Kidney (tissue), 13 donors: ENCODE measurements at regions not wholly inside any gene's neighbourhood (a gene's known extent, or its start where the extent isn't known, plus 50 kb on each side); places are given as distances from the start of the nearest gene placed in this dataset.
"Not testable (repeated sequence)": the region's sequence is repeated elsewhere in the genome, so short reads cannot be mapped to it uniquely, and the experiment has no call there.

ENCODE experiments used
- DNase-seq, 5 donors: peaks; one replicate each; pipeline ENCODE4 v3.0.0-alpha.2; 2013 to 2020
- FAIRE-seq: peaks from 2 replicates; lab custom pipeline; 2012; peaks lifted over from hg19 to GRCh38; lab: Jason Lieb, UNC
- H3K27ac ChIP-seq, 2 donors: one replicate each; pipeline ENCODE4 v1.7.0; 2013; ENCODE audit warnings: low read depth in 2 of 2, low read length in 2 of 2, inconsistent platforms in 1 of 2
- H3K27me3 ChIP-seq: one replicate; pipeline ENCODE4 v1.7.1; 2013; ENCODE audit warnings: low read length, inconsistent platforms; ENCODE audit not compliant: control insufficient read depth, insufficient read depth
- H3K36me3 ChIP-seq, 3 donors: one replicate each; pipeline versions ENCODE4 v1.7.0 to v1.7.1; 2013; ENCODE audit warnings: low read length in 3 of 3, control low read depth in 1 of 3, inconsistent platforms in 1 of 3; ENCODE audit not compliant: insufficient read depth in 3 of 3, control insufficient read depth in 2 of 3
- H3K4me1 ChIP-seq, 3 donors: one replicate each; pipeline versions ENCODE4 v1.7.0 to v1.7.1; 2013; ENCODE audit warnings: low read length in 3 of 3, inconsistent platforms in 1 of 3, low read depth in 1 of 3; ENCODE audit not compliant: control insufficient read depth in 2 of 3, insufficient read depth in 2 of 3
- H3K4me3 ChIP-seq, 3 donors: one replicate each; pipeline versions ENCODE4 v1.7.0 to v1.8.1; 2013; ENCODE audit warnings: low read length in 3 of 3, control low read depth in 1 of 3, inconsistent platforms in 1 of 3
- H3K9ac ChIP-seq, 3 donors: one replicate each; pipeline versions ENCODE4 v1.7.0 to v1.7.1; 2013; ENCODE audit warnings: low read length in 3 of 3, control low read depth in 1 of 3, inconsistent platforms in 1 of 3
- H3K9me3 ChIP-seq, 3 donors: one replicate each; pipeline versions ENCODE4 v1.7.0 to v1.7.1; 2013; ENCODE audit warnings: low read length in 3 of 3, control low read depth in 1 of 3, inconsistent platforms in 1 of 3; ENCODE audit not compliant: control insufficient read depth in 2 of 3, insufficient read depth in 1 of 3
- CTCF ChIP-seq: IDR thresholded peaks from 3 replicates; pipeline ENCODE4 v1.5.1; 2012; ENCODE audit warnings: mild to moderate bottlenecking, moderate library complexity, borderline replicate concordance; ENCODE audit not compliant: insufficient read depth; ENCODE audit errors: extremely low read depth
- intact Hi-C: fragments of 100-400 bp; cut with DNase I; formaldehyde crosslinking; loops from one replicate; pipeline ENCODE4 v1.11.1; 2022
- donor health status: control.
- donor health status: control.
- donor health status: control.
- donor health status: control.
- donor health status: control.
- donor health status: DM: yes; HTN: yes; CAD: no.
- donor health status: Normal renal cell carcinoma (clear cell type).

DNA sequence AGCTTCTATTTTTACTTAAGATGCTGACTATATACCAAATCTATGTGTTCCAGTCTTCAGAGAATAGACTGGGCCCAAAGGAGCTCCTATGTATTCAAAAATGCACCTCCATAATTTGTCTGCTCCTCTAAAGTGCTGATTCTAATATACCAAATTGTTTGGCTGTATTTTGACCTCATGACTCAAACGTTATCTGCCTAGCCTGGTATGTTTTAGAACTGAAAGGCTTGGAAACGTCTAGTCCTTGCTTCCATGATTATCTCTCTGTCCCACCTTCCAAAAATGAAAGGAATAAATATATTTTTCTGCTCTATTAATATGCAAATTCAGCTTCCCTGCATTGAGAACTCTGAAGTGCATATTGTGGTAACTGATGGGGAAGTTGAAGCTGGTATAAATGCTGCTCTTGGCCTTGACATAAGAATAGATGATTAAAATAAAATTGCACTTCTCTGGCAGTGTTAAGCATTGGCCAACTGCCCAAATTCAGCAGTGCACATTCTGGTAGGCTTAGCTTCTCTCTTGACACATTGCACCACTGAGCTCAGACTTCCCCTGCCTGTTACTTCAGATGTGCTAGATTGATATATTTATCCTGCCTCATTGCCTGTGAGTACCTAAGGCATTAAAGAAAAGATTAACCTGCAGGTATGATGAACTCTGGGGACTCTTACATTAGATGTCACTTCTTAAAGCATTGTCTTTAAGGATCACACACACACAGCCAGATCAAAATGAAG lies 882.3 kb downstream of the RPS29 start:
- no peak for DNase-seq
- H3K4me3 ChIP-seq = no peak overlapping the region
- no peak for TF ChIP-seq CTCF
- no peaks in the 10 kb centered on the region for H3K4me1 ChIP-seq
- H3K36me3 ChIP-seq = no peaks in the 10 kb centered on the region
- no peaks in the 10 kb centered on the region for H3K27me3 ChIP-seq
- FAIRE-seq = no peak
- H3K9me3 ChIP-seq = no peaks in the 10 kb centered on the region
- no peak overlapping the region for H3K27ac ChIP-seq
- intact Hi-C loops = no loop called here
- H3K9ac ChIP-seq = no peak overlapping the region

GRCh38 chr14:48697362-48697761 lies 888.8 kb downstream of the RPS29 start:
- H3K27ac ChIP-seq, FAIRE-seq, H3K9me3 ChIP-seq, intact Hi-C loops, H3K9ac ChIP-seq, H3K36me3 ChIP-seq, H3K4me3 ChIP-seq, H3K27me3 ChIP-seq, H3K4me1 ChIP-seq, DNase-seq: not testable (repeated sequence)

GRCh38 chr14:48693793-48694192 lies 892.4 kb downstream of the RPS29 start:
- H3K4me1 ChIP-seq = no peaks in the 10 kb centered on the region
- no peaks in the 10 kb centered on the region for H3K36me3 ChIP-seq
- H3K27me3 ChIP-seq = no peaks in the 10 kb centered on the region
- no peak for FAIRE-seq
- no peak overlapping the region for H3K4me3 ChIP-seq
- no peaks in the 10 kb centered on the region for H3K9me3 ChIP-seq
- no peak overlapping the region for H3K9ac ChIP-seq
- TF ChIP-seq CTCF = no peak
- intact Hi-C loops = no loop called here
- DNase-seq = no peak
- H3K27ac ChIP-seq = no peak overlapping the region

DNA sequence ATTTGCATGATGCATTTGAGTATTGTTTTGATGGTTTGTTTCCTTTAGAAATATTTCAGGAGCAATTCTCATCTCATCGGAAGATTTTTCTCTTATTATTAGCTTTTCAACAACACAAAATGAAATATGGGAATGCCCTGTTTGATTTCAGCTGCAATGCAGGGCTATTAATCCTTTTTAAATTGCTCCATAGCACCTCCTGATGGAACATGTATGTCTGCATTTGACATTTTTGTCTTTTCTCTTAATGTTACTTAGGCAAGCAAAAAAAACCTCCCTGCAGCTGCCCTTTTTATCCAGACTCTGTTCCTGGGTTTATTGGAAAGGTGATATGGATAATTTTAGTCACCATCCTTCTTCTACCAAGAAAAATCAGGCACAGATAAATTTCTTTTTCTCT lies 895.8 kb downstream of the RPS29 start:
- Histone ChIP-seq H3K4me1 (no peaks in the 10 kb centered on the region), H3K27me3 (no peaks in the 10 kb centered on the region), H3K27ac (no peak overlapping the region), H3K9ac (no peak overlapping the region), H3K36me3 (no peaks in the 10 kb centered on the region), H3K9me3 (no peaks in the 10 kb centered on the region), H3K4me3 (no peak overlapping the region)
- DNase-seq = peak in 1 of 5 donors; percentile 1
- intact Hi-C loops = no loop called here
- TF ChIP-seq CTCF = no peak
- FAIRE-seq = no peak
